ENCODE measurements at regions not wholly inside any gene's neighbourhood (a gene's known extent, or its start where the extent isn't known, plus 50 kb on each side); places are given as distances from the start of the nearest gene placed in this dataset.

GRCh38 chr18:60541661-60542060, 169.1 kb upstream of the MC4R start (continued):
- TF ChIP-seq, protein P1, sequence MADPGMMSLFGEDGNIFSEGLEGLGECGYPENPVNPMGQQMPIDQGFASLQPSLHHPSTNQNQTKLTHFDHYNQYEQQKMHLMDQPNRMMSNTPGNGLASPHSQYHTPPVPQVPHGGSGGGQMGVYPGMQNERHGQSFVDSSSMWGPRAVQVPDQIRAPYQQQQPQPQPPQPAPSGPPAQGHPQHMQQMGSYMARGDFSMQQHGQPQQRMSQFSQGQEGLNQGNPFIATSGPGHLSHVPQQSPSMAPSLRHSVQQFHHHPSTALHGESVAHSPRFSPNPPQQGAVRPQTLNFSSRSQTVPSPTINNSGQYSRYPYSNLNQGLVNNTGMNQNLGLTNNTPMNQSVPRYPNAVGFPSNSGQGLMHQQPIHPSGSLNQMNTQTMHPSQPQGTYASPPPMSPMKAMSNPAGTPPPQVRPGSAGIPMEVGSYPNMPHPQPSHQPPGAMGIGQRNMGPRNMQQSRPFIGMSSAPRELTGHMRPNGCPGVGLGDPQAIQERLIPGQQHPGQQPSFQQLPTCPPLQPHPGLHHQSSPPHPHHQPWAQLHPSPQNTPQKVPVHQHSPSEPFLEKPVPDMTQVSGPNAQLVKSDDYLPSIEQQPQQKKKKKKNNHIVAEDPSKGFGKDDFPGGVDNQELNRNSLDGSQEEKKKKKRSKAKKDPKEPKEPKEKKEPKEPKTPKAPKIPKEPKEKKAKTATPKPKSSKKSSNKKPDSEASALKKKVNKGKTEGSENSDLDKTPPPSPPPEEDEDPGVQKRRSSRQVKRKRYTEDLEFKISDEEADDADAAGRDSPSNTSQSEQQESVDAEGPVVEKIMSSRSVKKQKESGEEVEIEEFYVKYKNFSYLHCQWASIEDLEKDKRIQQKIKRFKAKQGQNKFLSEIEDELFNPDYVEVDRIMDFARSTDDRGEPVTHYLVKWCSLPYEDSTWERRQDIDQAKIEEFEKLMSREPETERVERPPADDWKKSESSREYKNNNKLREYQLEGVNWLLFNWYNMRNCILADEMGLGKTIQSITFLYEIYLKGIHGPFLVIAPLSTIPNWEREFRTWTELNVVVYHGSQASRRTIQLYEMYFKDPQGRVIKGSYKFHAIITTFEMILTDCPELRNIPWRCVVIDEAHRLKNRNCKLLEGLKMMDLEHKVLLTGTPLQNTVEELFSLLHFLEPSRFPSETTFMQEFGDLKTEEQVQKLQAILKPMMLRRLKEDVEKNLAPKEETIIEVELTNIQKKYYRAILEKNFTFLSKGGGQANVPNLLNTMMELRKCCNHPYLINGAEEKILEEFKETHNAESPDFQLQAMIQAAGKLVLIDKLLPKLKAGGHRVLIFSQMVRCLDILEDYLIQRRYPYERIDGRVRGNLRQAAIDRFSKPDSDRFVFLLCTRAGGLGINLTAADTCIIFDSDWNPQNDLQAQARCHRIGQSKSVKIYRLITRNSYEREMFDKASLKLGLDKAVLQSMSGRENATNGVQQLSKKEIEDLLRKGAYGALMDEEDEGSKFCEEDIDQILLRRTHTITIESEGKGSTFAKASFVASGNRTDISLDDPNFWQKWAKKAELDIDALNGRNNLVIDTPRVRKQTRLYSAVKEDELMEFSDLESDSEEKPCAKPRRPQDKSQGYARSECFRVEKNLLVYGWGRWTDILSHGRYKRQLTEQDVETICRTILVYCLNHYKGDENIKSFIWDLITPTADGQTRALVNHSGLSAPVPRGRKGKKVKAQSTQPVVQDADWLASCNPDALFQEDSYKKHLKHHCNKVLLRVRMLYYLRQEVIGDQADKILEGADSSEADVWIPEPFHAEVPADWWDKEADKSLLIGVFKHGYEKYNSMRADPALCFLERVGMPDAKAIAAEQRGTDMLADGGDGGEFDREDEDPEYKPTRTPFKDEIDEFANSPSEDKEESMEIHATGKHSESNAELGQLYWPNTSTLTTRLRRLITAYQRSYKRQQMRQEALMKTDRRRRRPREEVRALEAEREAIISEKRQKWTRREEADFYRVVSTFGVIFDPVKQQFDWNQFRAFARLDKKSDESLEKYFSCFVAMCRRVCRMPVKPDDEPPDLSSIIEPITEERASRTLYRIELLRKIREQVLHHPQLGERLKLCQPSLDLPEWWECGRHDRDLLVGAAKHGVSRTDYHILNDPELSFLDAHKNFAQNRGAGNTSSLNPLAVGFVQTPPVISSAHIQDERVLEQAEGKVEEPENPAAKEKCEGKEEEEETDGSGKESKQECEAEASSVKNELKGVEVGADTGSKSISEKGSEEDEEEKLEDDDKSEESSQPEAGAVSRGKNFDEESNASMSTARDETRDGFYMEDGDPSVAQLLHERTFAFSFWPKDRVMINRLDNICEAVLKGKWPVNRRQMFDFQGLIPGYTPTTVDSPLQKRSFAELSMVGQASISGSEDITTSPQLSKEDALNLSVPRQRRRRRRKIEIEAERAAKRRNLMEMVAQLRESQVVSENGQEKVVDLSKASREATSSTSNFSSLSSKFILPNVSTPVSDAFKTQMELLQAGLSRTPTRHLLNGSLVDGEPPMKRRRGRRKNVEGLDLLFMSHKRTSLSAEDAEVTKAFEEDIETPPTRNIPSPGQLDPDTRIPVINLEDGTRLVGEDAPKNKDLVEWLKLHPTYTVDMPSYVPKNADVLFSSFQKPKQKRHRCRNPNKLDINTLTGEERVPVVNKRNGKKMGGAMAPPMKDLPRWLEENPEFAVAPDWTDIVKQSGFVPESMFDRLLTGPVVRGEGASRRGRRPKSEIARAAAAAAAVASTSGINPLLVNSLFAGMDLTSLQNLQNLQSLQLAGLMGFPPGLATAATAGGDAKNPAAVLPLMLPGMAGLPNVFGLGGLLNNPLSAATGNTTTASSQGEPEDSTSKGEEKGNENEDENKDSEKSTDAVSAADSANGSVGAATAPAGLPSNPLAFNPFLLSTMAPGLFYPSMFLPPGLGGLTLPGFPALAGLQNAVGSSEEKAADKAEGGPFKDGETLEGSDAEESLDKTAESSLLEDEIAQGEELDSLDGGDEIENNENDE (IDR thresholded peaks at IDR 0.05; ENCODE audit: insufficient replicate concordance, low read length), result no peak
- no peak for TF ChIP-seq SIRT6 (IDR thresholded peaks at IDR 0.05; ENCODE audit: low read length)
- TF ChIP-seq CBX8 (IDR thresholded peaks at IDR 0.05; ENCODE audit: borderline replicate concordance, low read depth, low read length), result no peak
- TF ChIP-seq, protein P2, sequence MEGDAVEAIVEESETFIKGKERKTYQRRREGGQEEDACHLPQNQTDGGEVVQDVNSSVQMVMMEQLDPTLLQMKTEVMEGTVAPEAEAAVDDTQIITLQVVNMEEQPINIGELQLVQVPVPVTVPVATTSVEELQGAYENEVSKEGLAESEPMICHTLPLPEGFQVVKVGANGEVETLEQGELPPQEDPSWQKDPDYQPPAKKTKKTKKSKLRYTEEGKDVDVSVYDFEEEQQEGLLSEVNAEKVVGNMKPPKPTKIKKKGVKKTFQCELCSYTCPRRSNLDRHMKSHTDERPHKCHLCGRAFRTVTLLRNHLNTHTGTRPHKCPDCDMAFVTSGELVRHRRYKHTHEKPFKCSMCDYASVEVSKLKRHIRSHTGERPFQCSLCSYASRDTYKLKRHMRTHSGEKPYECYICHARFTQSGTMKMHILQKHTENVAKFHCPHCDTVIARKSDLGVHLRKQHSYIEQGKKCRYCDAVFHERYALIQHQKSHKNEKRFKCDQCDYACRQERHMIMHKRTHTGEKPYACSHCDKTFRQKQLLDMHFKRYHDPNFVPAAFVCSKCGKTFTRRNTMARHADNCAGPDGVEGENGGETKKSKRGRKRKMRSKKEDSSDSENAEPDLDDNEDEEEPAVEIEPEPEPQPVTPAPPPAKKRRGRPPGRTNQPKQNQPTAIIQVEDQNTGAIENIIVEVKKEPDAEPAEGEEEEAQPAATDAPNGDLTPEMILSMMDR (IDR thresholded peaks at IDR 0.05; ENCODE audit: control extremely low read depth in 1 of 3, insufficient read depth in 1 of 3, low read depth in 1 of 3, low read length in 3 of 3), result no peak
- TF ChIP-seq MAFK (IDR thresholded peaks at IDR 0.05; ENCODE audit: low read depth, low read length), result no peak
- no peak for TF ChIP-seq FOSL1 (IDR thresholded peaks at IDR 0.05; ENCODE audit: insufficient read depth, low read depth, low read length)
- no peak for TF ChIP-seq SUZ12 (IDR thresholded peaks at IDR 0.05; ENCODE audit: low read length)
- TF ChIP-seq CHD1 (IDR thresholded peaks at IDR 0.05; ENCODE audit: low read depth, low read length), result no peak
- TF ChIP-seq SIN3A (conservative IDR thresholded peaks at IDR 0.05 in 1 of 2, IDR thresholded peaks at IDR 0.05 in 1 of 2; ENCODE audit: low read depth in 1 of 2, low read length in 2 of 2), result no peak
- TF ChIP-seq BRCA1 (IDR thresholded peaks at IDR 0.05; ENCODE audit: low read depth, low read length), result no peak

All from H1 (cell line).